ENCODE measurements at regions not wholly inside any gene's neighbourhood (a gene's known extent, or its start where the extent isn't known, plus 50 kb on each side); places are given as distances from the start of the nearest gene placed in this dataset.

GRCh38 chr13:107111248-107111647 is 543.3 kb upstream of the ARGLU1 start:
- H3K4me1 Mint-ChIP-seq: no peaks in the 10 kb centered on the region
- H3K36me3 Mint-ChIP-seq (ENCODE audit: low read depth): no peaks in the 10 kb centered on the region
- H3K9me3 Mint-ChIP-seq: peaks cover 31% of the 10 kb centered on the region
- TF ChIP-seq CTCF (IDR thresholded peaks at IDR 0.05; ENCODE audit: unreplicated experiment in 3 of 3): no peak
- no peak overlapping the region for H3K27ac Mint-ChIP-seq
- no peak overlapping the region for H3K4me3 Mint-ChIP-seq
- no peaks in the 10 kb centered on the region for H3K27me3 Mint-ChIP-seq (ENCODE audit: low read depth)

GRCh38 chr13:107104631-107105030 is 536.7 kb upstream of the ARGLU1 start:
- H3K36me3 Mint-ChIP-seq (ENCODE audit: low read depth): no peaks in the 10 kb centered on the region
- no peaks in the 10 kb centered on the region for H3K27me3 Mint-ChIP-seq (ENCODE audit: low read depth)
- H3K4me3 Mint-ChIP-seq: no peak overlapping the region
- H3K4me1 Mint-ChIP-seq: no peaks in the 10 kb centered on the region
- H3K27ac Mint-ChIP-seq: no peak overlapping the region
- no peak for TF ChIP-seq CTCF (IDR thresholded peaks at IDR 0.05; ENCODE audit: unreplicated experiment in 3 of 3)
- H3K9me3 Mint-ChIP-seq: peaks cover 17% of the 10 kb centered on the region

- TF ChIP-seq CTCF (IDR thresholded peaks at IDR 0.05; ENCODE audit: unreplicated experiment in 3 of 3): no peak
- H3K4me3 Mint-ChIP-seq: no peak overlapping the region
- H3K27me3 Mint-ChIP-seq (ENCODE audit: low read depth): no peaks in the 10 kb centered on the region
- no peaks in the 10 kb centered on the region for H3K36me3 Mint-ChIP-seq (ENCODE audit: low read depth)
- peaks cover 4% of the 10 kb centered on the region for H3K9me3 Mint-ChIP-seq
- no peaks in the 10 kb centered on the region for H3K4me1 Mint-ChIP-seq
- H3K27ac Mint-ChIP-seq: no peak overlapping the region
These were observed 534.7 kb upstream of the ARGLU1 start for GRCh38 chr13:107102676-107103075.

- no peaks in the 10 kb centered on the region for H3K9me3 Mint-ChIP-seq
- no peaks in the 10 kb centered on the region for H3K4me1 Mint-ChIP-seq
- no peaks in the 10 kb centered on the region for H3K36me3 Mint-ChIP-seq (ENCODE audit: low read depth)
- no peak overlapping the region for H3K27ac Mint-ChIP-seq
- H3K4me3 Mint-ChIP-seq: no peak overlapping the region
- TF ChIP-seq CTCF (IDR thresholded peaks at IDR 0.05; ENCODE audit: unreplicated experiment in 3 of 3): no peak
- no peaks in the 10 kb centered on the region for H3K27me3 Mint-ChIP-seq (ENCODE audit: low read depth)
These were observed 531.7 kb upstream of the ARGLU1 start for GRCh38 chr13:107099661-107100060.

GRCh38 chr13:107097916-107098315 is 530.0 kb upstream of the ARGLU1 start:
- H3K27ac Mint-ChIP-seq: no peak overlapping the region
- H3K4me1 Mint-ChIP-seq: no peaks in the 10 kb centered on the region
- no peaks in the 10 kb centered on the region for H3K36me3 Mint-ChIP-seq (ENCODE audit: low read depth)
- H3K9me3 Mint-ChIP-seq: no peaks in the 10 kb centered on the region
- TF ChIP-seq CTCF (IDR thresholded peaks at IDR 0.05; ENCODE audit: unreplicated experiment in 3 of 3): no peak
- H3K4me3 Mint-ChIP-seq: no peak overlapping the region
- no peaks in the 10 kb centered on the region for H3K27me3 Mint-ChIP-seq (ENCODE audit: low read depth)

- Mint-ChIP-seq H3K27ac (no peak overlapping the region), H3K4me3 (no peak overlapping the region), H3K4me1 (peaks cover 10% of the 10 kb centered on the region), H3K9me3 (no peaks in the 10 kb centered on the region), H3K36me3 (ENCODE audit: low read depth) (no peaks in the 10 kb centered on the region), H3K27me3 (ENCODE audit: low read depth) (no peaks in the 10 kb centered on the region)
- TF ChIP-seq CTCF (IDR thresholded peaks at IDR 0.05; ENCODE audit: unreplicated experiment in 3 of 3): no peak
These were observed 527.9 kb upstream of the ARGLU1 start for GRCh38 chr13:107095876-107096275.
